NB4 (cell line): ENCODE measurements at regions not wholly inside any gene's neighbourhood (a gene's known extent, or its start where the extent isn't known, plus 50 kb on each side); places are given as distances from the start of the nearest gene placed in this dataset.

Source experiments
- POLR2A ChIP-seq: IDR thresholded peaks from 2 replicates; pipeline ENCODE4 v1.6.1; 2011; ENCODE audit warnings: mild to moderate bottlenecking; ENCODE audit not compliant: insufficient read length; ENCODE audit errors: extremely low read depth
- TF ChIP-seq, protein P1 (sequence below): IDR thresholded peaks from 2 replicates; pipeline ENCODE4 v1.6.1; 2011; ENCODE audit warnings: low read depth, low read length
- TF ChIP-seq, protein P2 (sequence below): IDR thresholded peaks from one replicate; pipeline ENCODE4 v1.5.1; 2012; ENCODE audit warnings: low read depth, low read length

DNA sequence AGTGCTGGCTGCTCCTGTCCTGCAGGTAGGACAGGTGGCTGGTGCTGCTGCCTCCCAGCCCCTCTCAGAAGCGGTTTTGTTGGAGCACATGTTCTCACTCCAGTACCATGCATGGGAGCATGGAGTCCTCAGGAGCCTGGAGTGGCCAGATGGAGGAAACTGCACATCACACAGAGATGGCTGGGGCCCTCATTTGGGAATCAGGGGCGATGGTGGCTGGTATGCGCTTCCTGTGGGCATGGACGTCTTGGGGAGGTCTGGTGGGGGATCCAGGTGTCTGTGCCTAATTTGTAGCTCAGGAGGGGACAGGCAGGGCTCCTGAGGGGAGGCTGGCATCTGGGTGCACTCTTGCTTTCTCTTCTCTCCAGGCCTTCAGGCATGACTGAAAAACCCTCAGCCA lies 168.2 kb downstream of the KLF13 start:
- TF ChIP-seq, protein P1, sequence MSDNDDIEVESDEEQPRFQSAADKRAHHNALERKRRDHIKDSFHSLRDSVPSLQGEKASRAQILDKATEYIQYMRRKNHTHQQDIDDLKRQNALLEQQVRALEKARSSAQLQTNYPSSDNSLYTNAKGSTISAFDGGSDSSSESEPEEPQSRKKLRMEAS: no peak
- TF ChIP-seq, protein P2, sequence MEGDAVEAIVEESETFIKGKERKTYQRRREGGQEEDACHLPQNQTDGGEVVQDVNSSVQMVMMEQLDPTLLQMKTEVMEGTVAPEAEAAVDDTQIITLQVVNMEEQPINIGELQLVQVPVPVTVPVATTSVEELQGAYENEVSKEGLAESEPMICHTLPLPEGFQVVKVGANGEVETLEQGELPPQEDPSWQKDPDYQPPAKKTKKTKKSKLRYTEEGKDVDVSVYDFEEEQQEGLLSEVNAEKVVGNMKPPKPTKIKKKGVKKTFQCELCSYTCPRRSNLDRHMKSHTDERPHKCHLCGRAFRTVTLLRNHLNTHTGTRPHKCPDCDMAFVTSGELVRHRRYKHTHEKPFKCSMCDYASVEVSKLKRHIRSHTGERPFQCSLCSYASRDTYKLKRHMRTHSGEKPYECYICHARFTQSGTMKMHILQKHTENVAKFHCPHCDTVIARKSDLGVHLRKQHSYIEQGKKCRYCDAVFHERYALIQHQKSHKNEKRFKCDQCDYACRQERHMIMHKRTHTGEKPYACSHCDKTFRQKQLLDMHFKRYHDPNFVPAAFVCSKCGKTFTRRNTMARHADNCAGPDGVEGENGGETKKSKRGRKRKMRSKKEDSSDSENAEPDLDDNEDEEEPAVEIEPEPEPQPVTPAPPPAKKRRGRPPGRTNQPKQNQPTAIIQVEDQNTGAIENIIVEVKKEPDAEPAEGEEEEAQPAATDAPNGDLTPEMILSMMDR: no peak
- TF ChIP-seq POLR2A: no peak
